ENCODE measurements at regions not wholly inside any gene's neighbourhood (a gene's known extent, or its start where the extent isn't known, plus 50 kb on each side); places are given as distances from the start of the nearest gene placed in this dataset.

GRCh38 chr14:87278415-87278814 lies 714.6 kb downstream of the GALC start:
- Histone ChIP-seq H2AFZ (no peak overlapping the region), H3K9me2 (ENCODE audit: insufficient read depth) (no peaks in the 10 kb centered on the region), H3K4me1 (ENCODE audit: insufficient read depth) (no peaks in the 10 kb centered on the region), H4K20me1 (replicated peaks; ENCODE audit: insufficient read depth) (no peaks in the 10 kb centered on the region), H3K4me2 (no peak overlapping the region), H3K4me3 (no peak overlapping the region), H3K27ac (ENCODE audit: low read depth) (no peak overlapping the region), H3K27me3 (ENCODE audit: insufficient read depth) (no peaks in the 10 kb centered on the region), H3K79me2 (replicated peaks; ENCODE audit: insufficient read depth) (no peaks in the 10 kb centered on the region), H3F3A (replicated peaks; ENCODE audit: low read depth) (no peaks in the 10 kb centered on the region), H3K36me3 (ENCODE audit: insufficient read depth) (no peaks in the 10 kb centered on the region)
- TF ChIP-seq POLR2AphosphoS5 (IDR thresholded peaks at IDR 0.05; ENCODE audit: low read depth) (no peak), EZH2 (IDR thresholded peaks at IDR 0.05; ENCODE audit: low read depth, unreplicated experiment) (no peak), CTCF (conservative IDR thresholded peaks at IDR 0.05; ENCODE audit: low read depth in 2 of 2) (no peak), JUNB (IDR thresholded peaks at IDR 0.05; ENCODE audit: unreplicated experiment) (no peak), STAT1 (IDR thresholded peaks at IDR 0.05; ENCODE audit: unreplicated experiment) (no peak), EZH2phosphoT487 (IDR thresholded peaks at IDR 0.05; ENCODE audit: unreplicated experiment) (no peak), CREB1 (CRISPR knock-in tag; IDR thresholded peaks at IDR 0.05; ENCODE audit: low read depth) (no peak)
- Mint-ChIP-seq H3K27me3 (ENCODE audit: insufficient read depth, low read depth, poor library complexity) (no peaks in the 10 kb centered on the region), H3K36me3 (ENCODE audit: low read depth) (no peaks in the 10 kb centered on the region), H3K27ac (no peak overlapping the region), H3K4me3 (no peak overlapping the region), H3K9me3 (no peaks in the 10 kb centered on the region; the same call in 2 of the 3 replicates), H3K4me1 (no peaks in the 10 kb centered on the region)
- ATAC-seq (no peak), DNase-seq (ENCODE audit: low spot score) (no peak)

- H3K4me3 ChIP-seq, result no peak overlapping the region
- no peaks in the 10 kb centered on the region for H3K27me3 ChIP-seq (ENCODE audit: insufficient read depth)
- H4K20me1 ChIP-seq (replicated peaks; ENCODE audit: insufficient read depth), result no peaks in the 10 kb centered on the region
- ATAC-seq, result no peak
- no peaks in the 10 kb centered on the region for H3K79me2 ChIP-seq (replicated peaks; ENCODE audit: insufficient read depth)
- no peak for DNase-seq (ENCODE audit: low spot score)
- Mint-ChIP-seq H3K4me3 (no peak overlapping the region), H3K36me3 (ENCODE audit: low read depth) (peaks cover 6% of the 10 kb centered on the region; the same call in 2 of the 3 replicates), H3K27me3 (ENCODE audit: insufficient read depth, low read depth, poor library complexity) (no peaks in the 10 kb centered on the region), H3K4me1 (peaks cover 6% of the 10 kb centered on the region), H3K27ac (no peak overlapping the region), H3K9me3 (peaks cover 4% of the 10 kb centered on the region)
- H3K9me2 ChIP-seq (ENCODE audit: insufficient read depth), result peaks cover 12% of the 10 kb centered on the region; the same call in 1 of the 2 replicates
- H3K4me1 ChIP-seq (ENCODE audit: insufficient read depth), result no peaks in the 10 kb centered on the region
- no peak overlapping the region for H3K4me2 ChIP-seq
- H3K27ac ChIP-seq (ENCODE audit: low read depth), result no peak overlapping the region
- H2AFZ ChIP-seq, result no peak overlapping the region; the same call in 1 of the 2 replicates
- H3F3A ChIP-seq (replicated peaks; ENCODE audit: low read depth), result no peaks in the 10 kb centered on the region
- no peaks in the 10 kb centered on the region for H3K36me3 ChIP-seq (ENCODE audit: insufficient read depth)
- no peak for TF ChIP-seq STAT1 (IDR thresholded peaks at IDR 0.05; ENCODE audit: unreplicated experiment)
- no peak for TF ChIP-seq ZNF331 (CRISPR knock-in tag; IDR thresholded peaks at IDR 0.05; ENCODE audit: low read depth)
- TF ChIP-seq CREB1 (CRISPR knock-in tag; IDR thresholded peaks at IDR 0.05; ENCODE audit: low read depth), result no peak
- TF ChIP-seq ZNF462 (CRISPR knock-in tag; IDR thresholded peaks at IDR 0.05), result no peak
- no peak for TF ChIP-seq EZH2 (IDR thresholded peaks at IDR 0.05; ENCODE audit: low read depth, unreplicated experiment)
- no peak for TF ChIP-seq POLR2AphosphoS5 (IDR thresholded peaks at IDR 0.05; ENCODE audit: low read depth)
- TF ChIP-seq ETS1 (IDR thresholded peaks at IDR 0.05), result no peak
- no peak for TF ChIP-seq JUNB (IDR thresholded peaks at IDR 0.05; ENCODE audit: unreplicated experiment)
- no peak for TF ChIP-seq EZH2phosphoT487 (IDR thresholded peaks at IDR 0.05; ENCODE audit: unreplicated experiment)
- TF ChIP-seq NANOG (IDR thresholded peaks at IDR 0.05; ENCODE audit: borderline replicate concordance), result no peak
- TF ChIP-seq ZNF114 (CRISPR knock-in tag; IDR thresholded peaks at IDR 0.05), result no peak
These were observed 721.7 kb downstream of the GALC start for GRCh38 chr14:87271331-87271730.

Data from GM23338 (cell line).